Trophoblast cell (in vitro differentiated cells and primary cell): ENCODE measurements at regions not wholly inside any gene's neighbourhood (a gene's known extent, or its start where the extent isn't known, plus 50 kb on each side); places are given as distances from the start of the nearest gene placed in this dataset.
A peak's percentile ranks its signal among the peaks of the same experiment; 100 is the strongest.
"Not testable (repeated sequence)": the region's sequence is repeated elsewhere in the genome, so short reads cannot be mapped to it uniquely, and the experiment has no call there.

Experiments
- DNase-seq, 2 donors: peaks; one replicate each; pipeline ENCODE4 v3.0.0-alpha.2; 2016
- H2AFZ ChIP-seq: 2 replicates; pipeline ENCODE4 v1.6.1; 2013; ENCODE audit warnings: low read length, moderate library complexity, mild to moderate bottlenecking; ENCODE audit not compliant: insufficient read depth, poor library complexity
- H2AK5ac ChIP-seq: 2 replicates; pipeline ENCODE4 v1.6.1; 2013; ENCODE audit warnings: mild to moderate bottlenecking, low read length
- H2BK120ac ChIP-seq: 2 replicates; pipeline ENCODE4 v1.6.1; 2013; ENCODE audit warnings: low read length, mild to moderate bottlenecking, moderate library complexity; ENCODE audit not compliant: insufficient read depth, poor library complexity
- H2BK12ac ChIP-seq: 2 replicates; pipeline ENCODE4 v1.6.1; 2013; ENCODE audit warnings: mild to moderate bottlenecking, low read length, moderate library complexity
- H2BK5ac ChIP-seq: 2 replicates; pipeline ENCODE4 v1.6.1; 2013; ENCODE audit warnings: low read length, low read depth, moderate library complexity, mild to moderate bottlenecking; ENCODE audit not compliant: poor library complexity
- H3K14ac ChIP-seq: 2 replicates; pipeline ENCODE4 v1.6.1; 2013; ENCODE audit warnings: mild to moderate bottlenecking, low read length
- H3K18ac ChIP-seq: 2 replicates; pipeline ENCODE4 v1.6.1; 2013; ENCODE audit warnings: mild to moderate bottlenecking, low read length
- H3K23ac ChIP-seq: 2 replicates; pipeline ENCODE4 v1.6.1; 2013; ENCODE audit warnings: low read length
- H3K27ac ChIP-seq: 2 replicates; pipeline ENCODE4 v1.5.1; 2013; ENCODE audit warnings: low read depth, mild to moderate bottlenecking, inconsistent platforms, low read length, moderate library complexity
- H3K27me3 ChIP-seq: 2 replicates; pipeline ENCODE4 v1.6.1; 2013; ENCODE audit warnings: inconsistent platforms, mild to moderate bottlenecking, low read length, moderate library complexity; ENCODE audit not compliant: insufficient read depth
- H3K36me3 ChIP-seq, 2 experiments: 1 replicate in 1 of 2; 2 replicates in 1 of 2; pipeline ENCODE4 v1.6.1; 2013; ENCODE audit warnings: low read length in 2 of 2, mild to moderate bottlenecking in 2 of 2, moderate library complexity in 1 of 2; ENCODE audit not compliant: insufficient read depth in 2 of 2, control insufficient read depth in 1 of 2
- H3K4ac ChIP-seq: 2 replicates; pipeline ENCODE4 v1.6.1; 2013; ENCODE audit warnings: low read depth, mild to moderate bottlenecking, low read length, moderate library complexity
- H3K4me1 ChIP-seq, 2 experiments: 1 replicate in 1 of 2; 2 replicates in 1 of 2; pipeline ENCODE4 v1.6.1; 2013; ENCODE audit warnings: low read length in 2 of 2, mild to moderate bottlenecking in 2 of 2, moderate library complexity in 1 of 2; ENCODE audit not compliant: insufficient read depth in 2 of 2, control insufficient read depth in 1 of 2
- H3K4me2 ChIP-seq: 2 replicates; pipeline ENCODE4 v1.6.1; 2013; ENCODE audit warnings: inconsistent platforms, mild to moderate bottlenecking, low read length, moderate library complexity
- H3K4me3 ChIP-seq: 2 replicates; pipeline ENCODE4 v1.5.1; 2013; ENCODE audit warnings: mild to moderate bottlenecking, low read depth, low read length, inconsistent platforms
- H3K79me1 ChIP-seq: one replicate; pipeline ENCODE4 v1.6.1; 2013; ENCODE audit warnings: low read length
- H3K79me2 ChIP-seq: 2 replicates; pipeline ENCODE4 v1.6.1; 2013; ENCODE audit warnings: low read length, mild to moderate bottlenecking; ENCODE audit not compliant: control insufficient read depth, insufficient read depth, poor library complexity
- H3K9ac ChIP-seq: 2 replicates; pipeline ENCODE4 v1.6.1; 2013; ENCODE audit warnings: mild to moderate bottlenecking, low read length
- H3K9me3 ChIP-seq: 2 replicates; pipeline ENCODE4 v1.6.1; 2013; ENCODE audit warnings: low read depth, mild to moderate bottlenecking, control low read depth, inconsistent platforms, low read length; ENCODE audit not compliant: insufficient read depth
- H4K12ac ChIP-seq: 2 replicates; pipeline ENCODE4 v1.6.1; 2013; ENCODE audit warnings: low read depth, mild to moderate bottlenecking, low read length, moderate library complexity
- H4K8ac ChIP-seq: 2 replicates; pipeline ENCODE4 v1.6.1; 2013; ENCODE audit warnings: low read depth, mild to moderate bottlenecking, low read length, moderate library complexity
- H4K91ac ChIP-seq: one replicate; pipeline ENCODE4 v1.6.1; 2013; ENCODE audit warnings: low read depth, mild to moderate bottlenecking, low read length, moderate library complexity
- WGBS: extraction: QIAGEN DNeasy Blood & Tissue Kit; methylation state at CpG from one replicate; pipeline ENCODE4 v1.1.7; 2013; ENCODE audit warnings: missing lambda C conversion rate; ENCODE audit not compliant: insufficient read length, insufficient coverage; ENCODE audit errors: extremely low coverage; 5-methylcytosine and 5-hydroxymethylcytosine counted together

DNA sequence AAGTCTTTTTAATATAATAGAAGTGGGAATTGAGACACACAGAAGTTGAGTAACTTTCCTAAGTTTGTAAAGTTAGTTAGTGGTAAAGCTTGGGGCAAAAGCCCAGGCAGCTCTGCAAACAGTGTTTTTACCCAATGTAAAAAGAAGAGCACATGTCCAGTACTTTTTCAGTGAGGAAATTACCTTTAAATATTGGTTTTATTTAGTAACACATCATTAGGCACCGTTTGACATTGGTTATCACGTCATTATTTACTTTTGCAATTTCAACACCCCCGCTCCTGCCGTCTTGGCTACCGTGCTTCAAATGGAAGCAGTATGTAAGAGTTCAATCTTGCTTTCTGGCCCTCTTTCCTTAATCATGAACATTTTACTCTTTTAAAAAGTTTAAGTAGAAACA lies 807.9 kb downstream of the EPHA4 start:
- Histone ChIP-seq H2BK120ac (no peak overlapping the region), H3K4me3 (no peak overlapping the region), H4K8ac (no peak overlapping the region), H3K79me2 (no peaks in the 10 kb centered on the region), H3K4ac (no peak overlapping the region), H3K18ac (no peak overlapping the region), H3K23ac (no peak overlapping the region), H2AK5ac (no peak overlapping the region), H3K14ac (no peak overlapping the region), H2AFZ (no peak overlapping the region), H3K9ac (no peak overlapping the region), H3K36me3 (no peaks in the 10 kb centered on the region), H4K12ac (no peak overlapping the region), H3K27ac (no peak overlapping the region), H4K91ac (no peak overlapping the region), H2BK5ac (no peak overlapping the region), H3K4me2 (no peak overlapping the region), H3K9me3 (no peaks in the 10 kb centered on the region), H2BK12ac (no peak overlapping the region), H3K79me1 (no peaks in the 10 kb centered on the region), H3K4me1 (no peaks in the 10 kb centered on the region), H3K27me3 (no peaks in the 10 kb centered on the region)
- no peak for DNase-seq
- WGBS, result no CpG with 5 or more reads among the region's 5 CpGs

DNA sequence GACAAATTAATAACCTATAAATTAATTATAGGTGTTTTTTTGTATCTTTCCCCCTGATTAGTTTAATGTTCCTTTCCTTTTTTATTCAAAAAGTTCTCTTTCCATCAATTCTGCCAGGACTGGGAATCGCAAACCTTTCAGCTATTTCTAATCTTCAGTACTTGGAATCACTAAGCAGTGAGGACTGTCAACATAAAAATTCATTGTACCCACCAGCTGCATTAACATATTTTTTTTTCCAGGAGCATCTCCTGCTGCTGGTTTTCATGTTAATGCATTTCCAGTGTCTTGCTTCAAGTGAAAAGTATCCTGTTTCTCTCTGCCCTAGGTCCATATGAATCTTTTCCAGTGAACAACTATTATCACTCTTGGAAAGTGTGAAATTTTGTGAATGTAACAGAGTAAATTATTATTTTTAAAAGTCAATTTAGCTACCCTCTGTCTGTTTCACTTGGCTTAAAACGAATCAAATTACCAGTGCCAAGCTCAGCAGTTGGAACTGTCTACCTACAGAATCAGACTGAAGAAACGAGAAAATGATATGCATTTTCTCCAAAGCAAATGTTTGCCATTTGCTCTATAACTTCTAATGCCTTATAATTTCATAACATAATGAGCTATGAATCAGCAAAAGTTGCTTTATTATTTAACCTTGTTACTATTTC lies 804.4 kb downstream of the EPHA4 start:
- H2AFZ ChIP-seq, result no peak overlapping the region
- H4K8ac ChIP-seq, result no peak overlapping the region
- H2BK5ac ChIP-seq, result no peak overlapping the region
- no peak overlapping the region for H3K9ac ChIP-seq
- DNase-seq, result no peak
- no peak overlapping the region for H4K91ac ChIP-seq
- H3K4me3 ChIP-seq, result no peak overlapping the region
- no peak overlapping the region for H3K23ac ChIP-seq
- no peaks in the 10 kb centered on the region for H3K4me1 ChIP-seq
- no peak overlapping the region for H2BK12ac ChIP-seq
- no peak overlapping the region for H3K27ac ChIP-seq
- H2AK5ac ChIP-seq, result no peak overlapping the region
- no peak overlapping the region for H4K12ac ChIP-seq
- H3K4me2 ChIP-seq, result no peak overlapping the region
- H3K36me3 ChIP-seq, result no peaks in the 10 kb centered on the region
- H3K79me2 ChIP-seq, result no peaks in the 10 kb centered on the region
- H3K27me3 ChIP-seq, result no peaks in the 10 kb centered on the region
- H2BK120ac ChIP-seq, result no peak overlapping the region
- no peaks in the 10 kb centered on the region for H3K9me3 ChIP-seq
- H3K14ac ChIP-seq, result no peak overlapping the region
- H3K79me1 ChIP-seq, result no peaks in the 10 kb centered on the region
- WGBS, result no CpG with 5 or more reads among the region's 3 CpGs
- H3K4ac ChIP-seq, result no peak overlapping the region
- H3K18ac ChIP-seq, result no peak overlapping the region

DNA sequence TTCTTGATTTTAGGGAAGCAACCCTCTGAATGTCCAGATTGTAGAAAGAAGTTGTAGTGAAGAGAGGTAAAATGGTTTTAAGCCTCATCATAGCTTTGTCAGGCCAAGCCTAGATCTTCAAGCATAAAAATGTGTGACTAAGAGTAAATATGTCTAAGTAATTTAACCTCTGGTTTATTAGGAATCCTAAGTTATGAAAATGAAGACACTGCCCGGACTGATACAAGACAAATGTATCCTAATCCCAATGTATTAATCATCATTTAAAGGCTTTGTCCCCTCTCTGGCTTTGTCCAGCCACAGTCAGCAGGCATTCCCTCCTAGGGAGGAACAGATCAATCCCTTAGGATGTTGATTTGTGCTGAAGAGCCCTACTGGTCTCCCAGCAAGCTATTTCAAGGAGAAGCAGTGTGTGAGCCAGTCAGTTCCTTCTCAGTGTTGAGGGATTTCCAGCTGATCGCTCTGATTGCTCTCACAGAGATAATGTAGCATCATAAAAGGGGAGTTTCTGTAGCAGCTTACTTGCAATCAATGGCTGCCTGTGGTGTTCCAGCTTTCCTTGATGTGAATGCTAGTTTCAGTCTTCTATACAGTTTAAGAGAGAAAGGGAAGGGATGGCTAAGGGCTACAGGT lies 796.1 kb downstream of the EPHA4 start:
- Histone ChIP-seq H3K79me2 (no peaks in the 10 kb centered on the region), H2AFZ (no peak overlapping the region), H3K9ac (no peak overlapping the region), H3K27me3 (no peaks in the 10 kb centered on the region), H3K4me1 (no peaks in the 10 kb centered on the region), H3K4me2 (no peak overlapping the region), H3K9me3 (no peaks in the 10 kb centered on the region), H3K4me3 (no peak overlapping the region), H4K91ac (no peak overlapping the region), H2BK5ac (no peak overlapping the region), H3K27ac (no peak overlapping the region), H4K12ac (no peak overlapping the region), H2BK120ac (no peak overlapping the region), H3K4ac (no peak overlapping the region), H3K18ac (no peak overlapping the region), H3K23ac (no peak overlapping the region), H4K8ac (no peak overlapping the region), H3K79me1 (no peaks in the 10 kb centered on the region), H2AK5ac (no peak overlapping the region), H3K14ac (no peak overlapping the region), H3K36me3 (no peaks in the 10 kb centered on the region), H2BK12ac (no peak overlapping the region)
- no CpG with 5 or more reads among the region's 2 CpGs for WGBS
- no peak for DNase-seq

DNA sequence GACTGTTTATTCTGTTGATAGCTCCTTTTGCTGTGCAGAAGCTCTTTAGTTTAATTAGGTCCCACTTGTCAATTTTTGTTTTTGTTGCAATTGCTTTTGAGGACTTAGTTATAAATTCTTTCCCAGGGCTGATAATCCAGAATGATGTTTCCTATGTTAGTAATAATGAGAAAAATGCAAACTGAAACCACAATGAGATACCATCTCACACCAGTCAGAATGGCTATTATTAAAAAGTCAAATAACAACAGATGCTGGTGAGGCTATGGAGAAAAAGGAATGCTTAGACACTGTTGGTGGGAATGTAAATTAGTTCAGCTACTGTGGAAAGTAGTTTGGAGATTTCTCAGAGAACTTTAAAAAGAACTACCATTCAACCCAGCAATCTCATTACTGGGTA lies 793.0 kb downstream of the EPHA4 start:
- H2BK12ac ChIP-seq, H4K12ac ChIP-seq, H3K4ac ChIP-seq, H3K9me3 ChIP-seq, H3K4me1 ChIP-seq, H3K9ac ChIP-seq, H3K14ac ChIP-seq, H3K79me1 ChIP-seq, H3K27ac ChIP-seq, H2AK5ac ChIP-seq, H3K4me2 ChIP-seq, H3K27me3 ChIP-seq, H3K4me3 ChIP-seq, H4K8ac ChIP-seq, H2BK120ac ChIP-seq, H3K36me3 ChIP-seq, H2AFZ ChIP-seq, H2BK5ac ChIP-seq, H3K23ac ChIP-seq, H3K18ac ChIP-seq, H3K79me2 ChIP-seq, H4K91ac ChIP-seq: not testable (repeated sequence)
- DNase-seq, result peak in 1 of 2 donors; percentile 11
